Hepatocyte (in vitro differentiated cells): ENCODE measurements at regions not wholly inside any gene's neighbourhood (a gene's known extent, or its start where the extent isn't known, plus 50 kb on each side); places are given as distances from the start of the nearest gene placed in this dataset.

Source experiments
- CTCF ChIP-seq: fragments of 200-600 bp; sonication (generic); IDR thresholded peaks from 2 replicates; pipeline ENCODE4 v1.5.1; 2016; ENCODE audit warnings: antibody characterized with exemption, mild to moderate bottlenecking; ENCODE audit not compliant: poor library complexity
- EZH2 ChIP-seq: fragments of 200-600 bp; sonication (generic); IDR thresholded peaks from 2 replicates; pipeline ENCODE4 v1.6.1; 2016; ENCODE audit warnings: antibody characterized with exemption, mild to moderate bottlenecking, borderline replicate concordance
- EZH2phosphoT487 ChIP-seq: fragments of 200-600 bp; sonication (generic); IDR thresholded peaks from one replicate; pipeline ENCODE4 v1.6.1; 2018; ENCODE audit warnings: antibody characterized with exemption, mild to moderate bottlenecking, low read depth, moderate library complexity; ENCODE audit not compliant: unreplicated experiment, severe bottlenecking

DNA sequence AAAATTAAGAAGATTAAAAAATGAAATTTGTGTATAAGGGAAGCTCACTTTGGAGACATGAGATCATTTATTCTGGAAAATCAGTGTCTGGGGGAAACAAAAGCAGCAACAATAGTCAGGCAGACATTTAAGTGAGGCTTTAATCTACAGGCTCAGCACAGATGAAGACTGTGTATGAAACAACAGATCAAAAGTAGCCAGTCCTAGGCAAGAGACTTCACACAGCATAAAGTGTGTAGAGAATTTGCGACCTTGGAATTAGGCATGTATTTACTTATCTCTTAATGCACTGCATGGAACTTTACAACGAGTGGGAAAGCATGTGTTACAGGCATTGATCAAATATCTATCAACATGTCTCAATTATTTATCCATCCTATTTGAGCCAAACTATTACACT, 1099.9 kb downstream of the PLA2G4A start:
- TF ChIP-seq EZH2 (no peak), CTCF (no peak), EZH2phosphoT487 (no peak)
